K562 (cell line): ENCODE measurements at regions not wholly inside any gene's neighbourhood (a gene's known extent, or its start where the extent isn't known, plus 50 kb on each side); places are given as distances from the start of the nearest gene placed in this dataset.

Experiments
- ATF7 ChIP-seq: fragments of 450-650 bp; IDR thresholded peaks from 2 replicates; pipeline ENCODE4 v1.7.1; 2014; ENCODE audit warnings: mild to moderate bottlenecking, moderate library complexity
- EP300 ChIP-seq: IDR thresholded peaks from 2 replicates; pipeline ENCODE4 v1.6.1; 2012; ENCODE audit warnings: low read length, improper control_type of control experiment
- KDM1A ChIP-seq, 2 experiments: fragments of 450-650 bp; IDR thresholded peaks; 2 replicates each; pipeline ENCODE4 v1.6.1; 2016; ENCODE audit warnings: mild to moderate bottlenecking in 2 of 2
- MBD2 ChIP-seq: sonication (generic); IDR thresholded peaks from 2 replicates; pipeline ENCODE4 v1.6.1; 2016; ENCODE audit warnings: low read depth, borderline replicate concordance
- MYNN ChIP-seq, 2 experiments: sonication (generic); formaldehyde crosslinking in 1 of 2; IDR thresholded peaks; 2 replicates each; pipeline versions ENCODE4 v1.5.0 to v1.6.1; 2016 to 2020; ENCODE audit warnings: antibody characterized with exemption in 1 of 2, missing genetic modification reagents in 1 of 2
- POLR2A ChIP-seq: fragments of 450-650 bp; conservative IDR thresholded peaks from 2 replicates; pipeline ENCODE4 v1.6.1; 2016
- POLR2AphosphoS2 ChIP-seq: IDR thresholded peaks from 2 replicates; pipeline ENCODE4 v1.6.1; 2012; ENCODE audit warnings: low read length, improper control_type of control experiment
- SAFB2 ChIP-seq: fragments of 200-400 bp; formaldehyde crosslinking; IDR thresholded peaks from 2 replicates; pipeline ENCODE4 v1.6.1; 2018; ENCODE audit warnings: borderline replicate concordance, low read length, low read depth, moderate library complexity; ENCODE audit not compliant: severe bottlenecking
- TF ChIP-seq, protein P1 (sequence below), 3 experiments: IDR thresholded peaks in 2 of 3; conservative IDR thresholded peaks in 1 of 3; 2 replicates each; pipeline ENCODE4 v1.5.1; 2011 to 2012; ENCODE audit warnings: low read length in 3 of 3, mild to moderate bottlenecking in 3 of 3, control low read depth in 2 of 3, improper control_type of control experiment in 1 of 3, inconsistent platforms in 1 of 3, low read depth in 1 of 3, mixed read lengths in 1 of 3, moderate library complexity in 1 of 3; ENCODE audit not compliant: insufficient read depth in 2 of 3
- TF ChIP-seq, protein P2 (sequence below): fragments of 250-450 bp; sonication (Bioruptor Pico); IDR thresholded peaks from 2 replicates; pipeline ENCODE4 v1.5.0; 2020; ENCODE audit warnings: mild to moderate bottlenecking, borderline replicate concordance

DNA sequence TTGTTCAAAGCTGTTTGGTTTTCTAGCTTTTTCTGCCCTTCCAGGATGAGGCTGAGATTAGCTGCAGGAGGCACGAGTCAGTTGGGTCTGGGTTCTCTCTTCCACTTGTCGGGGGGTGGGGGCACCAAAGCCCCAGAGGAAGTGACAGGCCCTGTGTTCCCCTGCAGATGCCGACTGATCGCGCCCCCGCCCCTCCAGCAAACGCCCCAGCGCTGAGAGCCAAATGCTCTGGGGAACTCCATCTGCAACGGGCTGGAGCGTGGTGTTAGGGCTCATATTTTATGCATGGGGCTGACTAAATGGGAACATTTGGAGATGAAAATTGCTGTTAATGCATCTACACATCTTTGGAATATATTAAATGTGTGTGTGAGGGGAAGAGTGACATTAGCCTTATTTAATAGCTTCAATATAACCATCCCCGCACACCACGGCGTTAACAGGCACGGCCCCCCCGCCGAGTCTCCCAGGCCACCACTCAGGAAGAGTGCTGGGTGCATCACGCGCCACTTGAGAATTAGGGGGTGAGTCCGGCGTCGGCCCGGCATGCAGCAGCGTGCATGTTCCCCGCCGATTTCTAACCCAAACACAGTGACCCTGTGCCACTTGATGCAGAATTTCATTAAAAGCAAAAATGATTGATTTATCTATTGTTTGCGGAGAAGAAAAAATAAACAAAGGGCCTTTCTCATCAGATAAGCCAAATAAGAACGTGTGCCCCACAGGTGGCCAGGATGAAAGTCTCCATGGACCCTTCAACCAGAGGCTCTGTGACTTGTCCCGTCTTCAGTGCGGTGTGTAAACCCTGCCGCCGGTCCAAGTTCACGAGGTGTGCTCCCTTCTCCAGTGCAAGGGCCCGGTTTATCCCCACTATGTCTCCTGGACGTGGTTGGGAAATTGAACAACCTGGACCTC, 165.0 kb upstream of the RTL1 start:
- no peak for TF ChIP-seq ATF7
- no peak for TF ChIP-seq MYNN (IDR thresholded peaks at IDR 0.05)
- no peak for TF ChIP-seq MYNN (CRISPR knock-in tag; IDR thresholded peaks at IDR 0.05)
- TF ChIP-seq, protein P1, sequence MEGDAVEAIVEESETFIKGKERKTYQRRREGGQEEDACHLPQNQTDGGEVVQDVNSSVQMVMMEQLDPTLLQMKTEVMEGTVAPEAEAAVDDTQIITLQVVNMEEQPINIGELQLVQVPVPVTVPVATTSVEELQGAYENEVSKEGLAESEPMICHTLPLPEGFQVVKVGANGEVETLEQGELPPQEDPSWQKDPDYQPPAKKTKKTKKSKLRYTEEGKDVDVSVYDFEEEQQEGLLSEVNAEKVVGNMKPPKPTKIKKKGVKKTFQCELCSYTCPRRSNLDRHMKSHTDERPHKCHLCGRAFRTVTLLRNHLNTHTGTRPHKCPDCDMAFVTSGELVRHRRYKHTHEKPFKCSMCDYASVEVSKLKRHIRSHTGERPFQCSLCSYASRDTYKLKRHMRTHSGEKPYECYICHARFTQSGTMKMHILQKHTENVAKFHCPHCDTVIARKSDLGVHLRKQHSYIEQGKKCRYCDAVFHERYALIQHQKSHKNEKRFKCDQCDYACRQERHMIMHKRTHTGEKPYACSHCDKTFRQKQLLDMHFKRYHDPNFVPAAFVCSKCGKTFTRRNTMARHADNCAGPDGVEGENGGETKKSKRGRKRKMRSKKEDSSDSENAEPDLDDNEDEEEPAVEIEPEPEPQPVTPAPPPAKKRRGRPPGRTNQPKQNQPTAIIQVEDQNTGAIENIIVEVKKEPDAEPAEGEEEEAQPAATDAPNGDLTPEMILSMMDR (IDR thresholded peaks at IDR 0.05 in 2 of 3, conservative IDR thresholded peaks at IDR 0.05 in 1 of 3; ENCODE audit: insufficient read depth in 2 of 3, low read depth in 1 of 3, low read length in 3 of 3), result no peak
- TF ChIP-seq, protein P2, sequence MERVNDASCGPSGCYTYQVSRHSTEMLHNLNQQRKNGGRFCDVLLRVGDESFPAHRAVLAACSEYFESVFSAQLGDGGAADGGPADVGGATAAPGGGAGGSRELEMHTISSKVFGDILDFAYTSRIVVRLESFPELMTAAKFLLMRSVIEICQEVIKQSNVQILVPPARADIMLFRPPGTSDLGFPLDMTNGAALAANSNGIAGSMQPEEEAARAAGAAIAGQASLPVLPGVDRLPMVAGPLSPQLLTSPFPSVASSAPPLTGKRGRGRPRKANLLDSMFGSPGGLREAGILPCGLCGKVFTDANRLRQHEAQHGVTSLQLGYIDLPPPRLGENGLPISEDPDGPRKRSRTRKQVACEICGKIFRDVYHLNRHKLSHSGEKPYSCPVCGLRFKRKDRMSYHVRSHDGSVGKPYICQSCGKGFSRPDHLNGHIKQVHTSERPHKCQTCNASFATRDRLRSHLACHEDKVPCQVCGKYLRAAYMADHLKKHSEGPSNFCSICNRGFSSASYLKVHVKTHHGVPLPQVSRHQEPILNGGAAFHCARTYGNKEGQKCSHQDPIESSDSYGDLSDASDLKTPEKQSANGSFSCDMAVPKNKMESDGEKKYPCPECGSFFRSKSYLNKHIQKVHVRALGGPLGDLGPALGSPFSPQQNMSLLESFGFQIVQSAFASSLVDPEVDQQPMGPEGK (CRISPR knock-in tag), result no peak
- no peak for TF ChIP-seq KDM1A (IDR thresholded peaks at IDR 0.05)
- no peak for TF ChIP-seq POLR2A
- TF ChIP-seq SAFB2, result no peak
- no peak for TF ChIP-seq POLR2AphosphoS2
- no peak for TF ChIP-seq EP300
- no peak for TF ChIP-seq MBD2
